ENCODE measurements at regions not wholly inside any gene's neighbourhood (a gene's known extent, or its start where the extent isn't known, plus 50 kb on each side); places are given as distances from the start of the nearest gene placed in this dataset.
A peak's percentile ranks its signal among the peaks of the same experiment; 100 is the strongest.
"Not testable (repeated sequence)": the region's sequence is repeated elsewhere in the genome, so short reads cannot be mapped to it uniquely, and the experiment has no call there.

DNA sequence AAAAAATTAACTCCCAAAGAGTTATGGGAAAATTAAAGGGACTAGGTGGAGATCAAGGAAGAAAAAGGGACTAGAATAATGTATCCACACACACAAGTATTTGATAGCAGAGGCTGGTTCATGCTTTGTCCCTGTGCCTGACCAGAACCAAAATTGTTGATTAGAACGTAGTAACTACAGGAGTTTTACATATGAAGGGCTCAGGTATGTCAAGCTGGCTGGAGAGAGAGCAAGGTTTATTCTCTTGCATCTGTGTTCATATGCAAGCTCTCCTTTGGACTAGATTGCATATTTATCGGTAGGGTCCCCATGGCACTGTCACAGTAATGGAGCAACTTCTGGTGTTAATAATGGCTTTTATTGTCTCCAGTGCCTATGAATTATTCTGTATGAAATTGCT lies 239.9 kb upstream of the TRPM3 start:
- no peak for DNase-seq

GRCh38 chr9:71357346-71357745 lies 235.9 kb upstream of the TRPM3 start:
- DNase-seq = no peak

GRCh38 chr9:71355884-71356283 lies 234.5 kb upstream of the TRPM3 start:
- no peak for DNase-seq

DNA sequence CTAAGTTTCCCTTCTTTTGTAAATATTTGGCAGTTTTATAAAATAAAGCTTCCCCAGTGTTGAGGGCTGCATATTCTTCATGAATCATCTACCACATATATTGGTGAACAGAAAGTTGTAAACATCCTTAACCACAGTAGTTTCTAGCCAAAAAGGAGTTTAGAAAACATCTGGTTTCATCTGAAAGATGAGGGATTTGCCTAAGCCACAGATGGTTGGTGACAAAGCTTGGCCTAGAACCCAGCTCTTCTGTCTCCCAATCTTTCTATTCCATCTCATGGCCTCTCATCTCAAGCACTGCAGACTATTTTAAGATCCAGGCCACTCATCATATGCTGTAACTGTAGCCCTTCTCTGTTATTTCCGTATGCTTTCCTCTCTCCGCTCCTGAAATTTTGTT lies 232.3 kb upstream of the TRPM3 start:
- DNase-seq = peak; percentile 16

DNA sequence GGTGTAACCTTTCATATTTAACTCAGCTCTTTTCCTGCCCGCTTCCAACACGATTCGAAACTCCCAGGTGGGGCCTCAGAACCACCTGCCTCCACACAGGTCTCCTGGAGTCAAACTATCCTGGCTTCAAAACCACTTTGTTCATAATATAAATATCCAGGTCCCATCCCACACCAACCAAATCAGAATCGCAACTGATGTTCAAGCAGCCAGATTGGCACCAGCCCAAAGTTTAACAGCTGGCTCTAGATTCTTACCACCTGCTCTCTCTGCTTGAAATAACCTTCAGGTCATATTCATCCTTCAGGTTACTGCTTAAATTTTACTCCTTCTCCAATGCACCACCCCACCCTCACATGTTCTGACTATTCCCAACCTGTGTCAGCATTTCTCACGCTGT lies 231.4 kb upstream of the TRPM3 start:
- peak; percentile 76 for DNase-seq

DNA sequence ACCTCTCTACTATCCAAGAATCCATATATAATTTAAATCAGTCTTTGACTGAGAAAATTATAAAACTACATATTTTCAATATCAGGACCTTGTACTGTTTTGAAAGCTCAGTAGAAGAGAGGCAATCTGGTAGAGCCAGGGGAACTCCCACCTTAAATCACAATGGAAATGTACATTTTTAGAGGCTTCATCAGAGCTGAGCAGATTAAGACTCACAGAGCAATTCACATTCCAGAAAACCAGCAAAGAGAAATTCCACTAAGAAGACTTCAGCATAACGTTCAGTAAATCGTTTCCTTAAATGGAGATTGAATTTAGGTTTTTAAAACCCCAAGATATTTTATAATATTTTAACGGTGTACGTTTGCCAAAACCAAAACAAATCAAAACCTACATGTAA lies 227.8 kb upstream of the TRPM3 start:
- DNase-seq = no peak

DNA sequence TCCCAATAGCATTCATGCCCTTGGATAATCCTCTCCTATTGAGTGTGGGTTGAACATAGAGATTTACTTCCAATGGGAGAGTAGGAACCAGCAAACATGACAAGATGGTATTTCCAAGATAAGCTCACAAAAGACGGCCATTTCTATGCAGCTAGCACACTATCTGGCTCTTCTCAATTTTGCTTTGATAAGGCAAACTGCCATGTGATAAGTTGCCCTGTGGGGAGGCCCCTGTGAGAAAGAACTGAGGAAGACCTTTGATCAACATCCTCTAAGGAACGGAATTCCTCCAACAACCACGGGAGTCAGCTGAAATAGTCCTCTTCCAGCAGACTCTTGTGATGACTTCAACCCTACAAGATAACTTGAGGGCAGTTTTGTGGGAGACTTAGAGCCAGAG lies 211.9 kb upstream of the TRPM3 start:
- DNase-seq = no peak

DNA sequence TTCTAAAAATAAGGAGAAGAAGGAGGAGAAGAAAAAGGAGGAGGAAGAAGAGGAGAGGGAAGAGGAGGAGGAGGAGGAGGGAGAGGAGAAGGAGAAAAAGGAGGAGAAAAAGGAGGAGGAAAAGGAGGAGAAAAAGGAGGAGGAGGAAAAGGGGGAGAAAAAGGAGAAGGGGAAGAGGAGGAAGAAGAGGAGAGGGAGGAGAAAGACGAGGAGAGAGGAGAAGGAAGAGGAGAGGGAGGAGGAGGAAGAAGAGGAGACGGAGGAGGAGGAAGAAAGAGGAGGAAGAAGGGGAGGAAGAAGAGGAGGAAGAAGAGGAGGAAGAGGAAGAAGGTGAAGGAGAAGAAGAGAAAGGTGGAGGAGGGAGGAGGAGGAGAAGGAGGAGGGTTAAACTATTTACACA lies 210.2 kb upstream of the TRPM3 start:
- no peak for DNase-seq

DNA sequence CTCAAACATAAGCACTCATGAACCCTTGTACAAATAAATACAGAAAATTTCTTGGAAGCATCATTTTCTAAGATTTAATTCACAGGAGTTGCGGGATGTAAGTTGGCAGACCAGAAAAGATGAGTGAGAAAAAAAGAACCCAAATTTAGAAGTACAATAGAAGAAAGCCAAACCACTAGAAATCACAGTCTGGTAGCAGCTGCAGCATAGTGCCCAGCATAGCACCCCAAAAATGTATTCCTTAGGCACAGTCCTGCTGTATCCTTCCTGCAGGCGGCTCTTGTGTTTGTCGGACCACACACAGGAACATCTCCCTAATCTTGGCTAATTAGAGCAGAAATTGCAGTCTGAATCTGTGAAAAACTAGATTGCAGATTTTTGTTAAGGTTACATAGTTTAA lies 208.5 kb upstream of the TRPM3 start:
- no peak for DNase-seq

DNA sequence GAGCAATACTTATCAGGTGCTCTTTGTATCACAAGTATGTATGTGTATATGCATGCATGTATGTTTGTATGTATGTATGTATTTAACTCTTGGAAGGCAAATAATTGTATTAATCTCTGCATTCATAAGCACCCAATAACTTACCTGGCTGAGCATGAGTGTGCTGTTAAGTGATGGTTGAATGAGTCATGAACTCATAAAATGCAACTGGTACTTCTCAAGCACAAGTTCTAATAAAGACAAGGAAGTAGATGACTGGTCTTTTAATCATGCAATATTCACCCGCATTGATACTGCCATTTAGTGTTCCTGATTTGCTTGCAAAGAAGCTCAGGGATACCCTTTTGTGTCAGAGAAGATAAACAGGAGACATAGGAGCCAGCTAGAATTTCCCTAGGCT lies 204.9 kb upstream of the TRPM3 start:
- no peak for DNase-seq

GRCh38 chr9:71323357-71323756 lies 201.9 kb upstream of the TRPM3 start:
- no peak for DNase-seq

GRCh38 chr9:71322311-71322710 lies 200.9 kb upstream of the TRPM3 start:
- no peak for DNase-seq

GRCh38 chr9:71308454-71308853 lies 187.0 kb upstream of the TRPM3 start:
- no peak for DNase-seq

GRCh38 chr9:71306134-71306533 lies 184.7 kb upstream of the TRPM3 start:
- no peak for DNase-seq

GRCh38 chr9:71303351-71303750 lies 181.9 kb upstream of the TRPM3 start:
- DNase-seq = no peak

DNA sequence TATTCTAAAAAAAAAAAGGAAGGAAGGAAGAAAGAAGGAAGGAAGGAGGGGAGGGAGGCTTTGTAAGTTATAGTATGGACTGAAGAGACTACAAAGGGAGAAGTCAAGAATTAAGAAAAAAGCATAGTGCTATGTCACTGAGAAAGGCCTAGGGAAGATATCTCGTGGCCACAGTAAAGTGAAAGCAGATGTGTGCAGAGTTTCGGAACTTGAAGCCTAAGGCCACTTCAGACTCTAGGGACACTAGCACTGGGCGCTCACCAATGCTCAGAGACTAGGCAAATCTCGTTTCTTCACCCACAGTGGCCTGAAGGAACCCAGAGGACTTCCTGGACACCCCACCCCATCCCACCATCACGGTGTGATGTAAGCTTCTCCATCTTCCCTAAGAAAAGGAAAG lies 181.4 kb upstream of the TRPM3 start:
- no peak for DNase-seq

DNA sequence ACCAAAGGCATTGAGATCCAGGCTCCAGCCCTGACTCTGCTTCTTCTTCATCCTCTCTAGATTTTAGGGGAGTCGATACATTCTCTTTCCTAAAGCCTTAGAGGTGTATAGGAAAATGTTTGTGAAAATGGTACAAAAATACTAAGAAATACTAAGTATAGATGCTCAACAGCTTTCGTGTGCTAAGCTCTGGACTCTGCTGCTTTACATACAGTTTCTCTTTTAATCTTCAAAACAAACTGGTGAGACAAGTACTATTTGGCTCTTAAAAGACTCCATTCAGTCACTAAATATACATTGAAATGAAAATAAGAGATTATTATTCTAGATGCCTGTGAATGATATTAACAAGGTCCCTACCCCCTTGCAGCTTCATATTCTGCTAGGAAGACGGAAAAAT lies 174.5 kb upstream of the TRPM3 start:
- no peak for DNase-seq

GRCh38 chr9:71286146-71286545 lies 164.7 kb upstream of the TRPM3 start:
- DNase-seq = no peak

- peak; percentile 43 for DNase-seq
Measured at GRCh38 chr9:71285191-71285656, 163.8 kb upstream of the TRPM3 start.

GRCh38 chr9:71282116-71282515 lies 160.7 kb upstream of the TRPM3 start:
- not testable (repeated sequence) for DNase-seq

DNA sequence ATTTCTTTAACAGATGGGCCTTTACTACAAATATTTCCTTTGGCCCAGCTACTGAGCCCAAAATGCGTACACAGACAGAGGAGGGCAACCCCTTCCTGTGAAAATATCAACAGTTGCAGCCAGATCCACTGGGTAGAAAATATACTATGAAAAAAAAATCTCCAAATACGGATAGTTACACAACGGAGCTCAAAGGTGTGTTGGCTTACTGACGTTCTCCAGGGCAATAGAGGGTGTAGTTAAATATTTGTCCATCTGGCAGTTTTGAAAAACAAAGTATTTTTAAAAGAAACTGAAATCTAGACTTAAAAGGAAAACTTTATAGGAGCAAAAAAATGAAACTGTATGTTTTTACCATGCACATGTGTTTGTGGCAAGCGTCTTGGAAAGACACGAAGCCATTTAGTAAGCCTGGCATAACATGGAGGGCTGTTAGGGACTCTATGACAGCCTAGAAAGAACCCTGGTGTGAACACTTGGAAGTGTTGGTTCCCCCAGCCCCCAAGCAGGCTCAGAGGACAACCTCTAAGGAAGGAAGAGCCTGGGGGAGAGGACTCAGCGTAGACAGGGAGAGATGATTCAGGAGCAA lies 157.8 kb upstream of the TRPM3 start:
- no peak for DNase-seq

GRCh38 chr9:71273613-71274012 lies 152.2 kb upstream of the TRPM3 start:
- DNase-seq = no peak

GRCh38 chr9:71271602-71272001 lies 150.2 kb upstream of the TRPM3 start:
- no peak for DNase-seq

DNA sequence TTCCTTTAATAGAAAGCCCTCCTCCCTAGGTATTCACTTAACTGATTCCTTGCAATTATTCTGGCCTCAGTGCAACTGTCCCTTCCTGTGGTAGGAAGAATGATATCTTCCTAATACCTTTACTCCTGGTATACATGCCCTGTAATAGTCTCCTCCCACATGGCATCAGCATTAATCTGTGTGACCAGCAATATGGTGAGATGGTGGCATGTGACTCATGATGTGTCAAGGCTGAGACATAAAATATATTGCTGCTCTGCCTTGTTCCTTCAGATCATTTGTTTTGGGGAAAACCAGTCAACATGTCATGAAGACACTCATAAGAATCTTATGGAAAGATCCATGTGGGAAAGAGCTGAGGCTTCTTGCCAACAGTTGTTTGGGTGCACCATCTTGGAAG lies 149.1 kb upstream of the TRPM3 start:
- DNase-seq = no peak

GRCh38 chr9:71269859-71270258 lies 148.4 kb upstream of the TRPM3 start:
- DNase-seq = no peak

All from DMS 273 treated with DMSO at 0.1 percent for 48 hours (cell line).